OCI-LY1 (cell line): ENCODE measurements at regions not wholly inside any gene's neighbourhood (a gene's known extent, or its start where the extent isn't known, plus 50 kb on each side); places are given as distances from the start of the nearest gene placed in this dataset.

Experiments
- H2AFZ ChIP-seq: fragments of 200-600 bp; sonication (generic), shearing (Covaris generic); 2 replicates; pipeline ENCODE4 v1.6.0; 2014; ENCODE audit warnings: antibody characterized with exemption, mild to moderate bottlenecking, low read length
- H3F3A ChIP-seq: fragments of 200-600 bp; sonication (generic), shearing (Covaris generic); 2 replicates; pipeline ENCODE4 v1.6.0; 2014; ENCODE audit warnings: mild to moderate bottlenecking, antibody characterized with exemption, low read length, moderate library complexity; ENCODE audit not compliant: insufficient read depth
- H3K27ac ChIP-seq: fragments of 200-600 bp; sonication (generic); 2 replicates; pipeline ENCODE4 v1.5.1; 2014; ENCODE audit warnings: low read length, mixed run types, mild to moderate bottlenecking, low read depth; ENCODE audit not compliant: poor library complexity, severe bottlenecking
- H3K27me3 ChIP-seq: fragments of 200-600 bp; sonication (generic); 2 replicates; pipeline ENCODE4 v1.6.0; 2014; ENCODE audit warnings: antibody characterized with exemption, mild to moderate bottlenecking, low read length, moderate library complexity; ENCODE audit not compliant: insufficient read depth
- H3K36me3 ChIP-seq: fragments of 200-600 bp; sonication (generic); 2 replicates; pipeline ENCODE4 v1.6.1; 2014; ENCODE audit warnings: mild to moderate bottlenecking, antibody characterized with exemption, low read length, moderate library complexity, mixed read lengths; ENCODE audit not compliant: insufficient read depth
- H3K4me1 ChIP-seq: fragments of 200-600 bp; sonication (generic); 2 replicates; pipeline ENCODE4 v1.5.1; 2014; ENCODE audit warnings: mild to moderate bottlenecking, low read length, moderate library complexity; ENCODE audit not compliant: insufficient read depth, severe bottlenecking
- H3K4me2 ChIP-seq: fragments of 200-600 bp; sonication (generic), shearing (Covaris generic); 2 replicates; pipeline ENCODE4 v1.6.1; 2014; ENCODE audit warnings: low read length
- H3K4me3 ChIP-seq: fragments of 200-600 bp; sonication (generic); 2 replicates; pipeline ENCODE4 v1.5.1; 2014; ENCODE audit warnings: low read length, low read depth, mild to moderate bottlenecking, mixed read lengths; ENCODE audit not compliant: poor library complexity, severe bottlenecking
- H3K79me2 ChIP-seq: fragments of 200-600 bp; shearing (Covaris generic); 2 replicates; pipeline ENCODE4 v1.6.1; 2016; ENCODE audit warnings: mixed run types, low read length, mixed read lengths; ENCODE audit not compliant: insufficient read depth
- H3K9ac ChIP-seq: fragments of 200-600 bp; sonication (generic), shearing (Covaris generic); 2 replicates; pipeline ENCODE4 v1.6.1; 2014; ENCODE audit warnings: mild to moderate bottlenecking, low read length, mixed read lengths
- H3K9me2 ChIP-seq: fragments of 200-600 bp; sonication (generic), shearing (Covaris generic); 2 replicates; pipeline ENCODE4 v1.6.1; 2014; ENCODE audit warnings: low read depth, mild to moderate bottlenecking, low read length, mixed read lengths
- H3K9me3 ChIP-seq: fragments of 200-600 bp; shearing (Covaris generic); 2 replicates; pipeline ENCODE4 v1.6.1; 2014; ENCODE audit warnings: low read length, mixed read lengths
- H4K20me1 ChIP-seq: fragments of 200-600 bp; sonication (generic), shearing (Covaris generic); 2 replicates; pipeline ENCODE4 v1.6.0; 2016; ENCODE audit warnings: mild to moderate bottlenecking, low read length; ENCODE audit not compliant: insufficient read depth
- CTCF ChIP-seq: fragments of 200-600 bp; sonication (generic), shearing (Covaris generic); IDR thresholded peaks from 2 replicates; pipeline ENCODE4 v1.5.1; 2017; ENCODE audit warnings: mild to moderate bottlenecking, antibody characterized with exemption, low read length, moderate library complexity, mixed read lengths
- EZH2 ChIP-seq: fragments of 200-600 bp; sonication (generic), shearing (Covaris generic); IDR thresholded peaks from 2 replicates; pipeline ENCODE4 v1.8.0; 2017; ENCODE audit warnings: borderline replicate concordance, mixed run types, mild to moderate bottlenecking, antibody characterized with exemption, low read length, moderate library complexity, mixed read lengths

GRCh38 chr3:117218641-117219048 lies 509.1 kb downstream of the TUSC7 start:
- Histone ChIP-seq H3K36me3 (no peaks in the 10 kb centered on the region), H4K20me1 (no peaks in the 10 kb centered on the region), H2AFZ (no peak overlapping the region), H3K9ac (no peak overlapping the region), H3K27me3 (no peaks in the 10 kb centered on the region), H3K4me1 (no peaks in the 10 kb centered on the region), H3K4me2 (no peak overlapping the region), H3K79me2 (no peaks in the 10 kb centered on the region), H3K27ac (no peak overlapping the region), H3K4me3 (no peak overlapping the region), H3K9me2 (no peaks in the 10 kb centered on the region), H3F3A (no peaks in the 10 kb centered on the region), H3K9me3 (no peaks in the 10 kb centered on the region)
- TF ChIP-seq CTCF (no peak), EZH2 (no peak)

GRCh38 chr3:117219296-117219695 lies 509.7 kb downstream of the TUSC7 start:
- Histone ChIP-seq H4K20me1 (no peaks in the 10 kb centered on the region), H3K4me1 (no peaks in the 10 kb centered on the region), H3K9me3 (no peaks in the 10 kb centered on the region), H3K9me2 (no peaks in the 10 kb centered on the region), H3K4me3 (no peak overlapping the region), H3K9ac (no peak overlapping the region), H3K27me3 (no peaks in the 10 kb centered on the region), H3K79me2 (no peaks in the 10 kb centered on the region), H3K36me3 (no peaks in the 10 kb centered on the region), H3F3A (no peaks in the 10 kb centered on the region), H3K27ac (no peak overlapping the region), H2AFZ (no peak overlapping the region), H3K4me2 (no peak overlapping the region)
- no peak for TF ChIP-seq CTCF
- TF ChIP-seq EZH2: no peak

- no peak overlapping the region for H3K4me3 ChIP-seq
- no peaks in the 10 kb centered on the region for H3K79me2 ChIP-seq
- no peak overlapping the region for H2AFZ ChIP-seq
- no peaks in the 10 kb centered on the region for H3K36me3 ChIP-seq
- H3K27ac ChIP-seq: no peak overlapping the region
- TF ChIP-seq EZH2: no peak
- TF ChIP-seq CTCF: no peak
- no peaks in the 10 kb centered on the region for H3K4me1 ChIP-seq
- no peak overlapping the region for H3K9ac ChIP-seq
- no peaks in the 10 kb centered on the region for H4K20me1 ChIP-seq
- no peaks in the 10 kb centered on the region for H3F3A ChIP-seq
- no peaks in the 10 kb centered on the region for H3K9me2 ChIP-seq
- no peak overlapping the region for H3K4me2 ChIP-seq
- no peaks in the 10 kb centered on the region for H3K27me3 ChIP-seq
- H3K9me3 ChIP-seq: no peaks in the 10 kb centered on the region
These were observed 517.4 kb downstream of the TUSC7 start for GRCh38 chr3:117226932-117227331.
